Heart left ventricle (tissue), 13 donors: ENCODE measurements at regions not wholly inside any gene's neighbourhood (a gene's known extent, or its start where the extent isn't known, plus 50 kb on each side); places are given as distances from the start of the nearest gene placed in this dataset.

Source experiments
- CTCF ChIP-seq, 12 donors: fragments of 200-600 bp; sonication (generic) in 4 of 12; IDR thresholded peaks; one replicate each; pipeline versions ENCODE4 v1.5.0 to v1.8.0; 2018 to 2022; ENCODE audit warnings: antibody characterized with exemption in 12 of 12, mild to moderate bottlenecking in 5 of 12
- POLR2A ChIP-seq, 2 donors: fragments of 450-650 bp; IDR thresholded peaks; one replicate each; pipeline ENCODE4 v1.6.1; 2017; ENCODE audit warnings: antibody characterized with exemption in 2 of 2, mild to moderate bottlenecking in 2 of 2, moderate library complexity in 2 of 2
- donor health status: ischemic (EF 13 %, LVEDD 7.1; RV severe dilation, severe dysfunction).
- donor health status: DM: no; HTN: yes; CAD: no.
- donor health status: DM: no; HTN: no; CAD: no.
- donor health status: ischemic (EF 25% LVEDD 6.9; RV normal size, moderate dysfunction).
- donor health status: ischemic (EF 25% LVEDD 5.7; RV mildly dilated, moderate dysfunction).
- donor health status: ischemic (EF 35%, LVEDD 5.7; RV mildly dilated, moderate dysfunction).
- donor health status: nonischemic (EF 11% LVEDD 7.7; RV severe dilation, severe dysfunction).
- donor health status: DM: yes; HTN: yes; CAD: no.
- donor health status: PGD.
- donor health status: ischemic (EF 29% LVEDD 5.4; RV normal size, mild dysfunction).
- donor health status: nonischemic (EF 23%, LVEDD 6.1; RV moderate dilation, normal function).

GRCh38 chr6:115467726-115468125, 593.0 kb downstream of the FRK start:
- no peak for TF ChIP-seq CTCF (IDR thresholded peaks at IDR 0.05)
- no peak for TF ChIP-seq POLR2A (IDR thresholded peaks at IDR 0.05)
